Memory B cell (primary cell): ENCODE measurements at regions not wholly inside any gene's neighbourhood (a gene's known extent, or its start where the extent isn't known, plus 50 kb on each side); places are given as distances from the start of the nearest gene placed in this dataset.

Experiments used
- ATAC-seq: fragments of 150-1000 bp; cut with Tn5 transposase; 2 replicates; pipeline ENCODE4 v1.10.0; 2021; ENCODE audit warnings: low read depth, mild to moderate bottlenecking, moderate library complexity
- DNase-seq, 2 donors: peaks; one replicate each; pipeline ENCODE4 v3.0.0; 2022; ENCODE audit warnings: low spot score in 2 of 2
- H3K27ac Mint-ChIP-seq: one replicate; pipeline ENCODE4 v1.8.0; 2022; ENCODE audit warnings: mild to moderate bottlenecking, moderate library complexity, mixed read lengths
- H3K27me3 Mint-ChIP-seq: one replicate; pipeline ENCODE4 v1.8.0; 2022; ENCODE audit warnings: mixed read lengths
- H3K36me3 Mint-ChIP-seq: one replicate; pipeline ENCODE4 v1.8.0; 2022; ENCODE audit warnings: mild to moderate bottlenecking, mixed read lengths
- H3K4me1 Mint-ChIP-seq: one replicate; pipeline ENCODE4 v1.8.0; 2022; ENCODE audit warnings: mixed read lengths
- H3K4me3 Mint-ChIP-seq: one replicate; pipeline ENCODE4 v1.8.0; 2022; ENCODE audit warnings: mild to moderate bottlenecking, moderate library complexity, mixed read lengths
- H3K9me3 Mint-ChIP-seq: one replicate; pipeline ENCODE4 v1.8.0; 2022; ENCODE audit warnings: mixed read lengths

GRCh38 chr13:50410921-50411746 is 395.9 kb downstream of the KCNRG start:
- Mint-ChIP-seq H3K36me3 (peaks cover 8% of the 10 kb centered on the region), H3K4me1 (peaks cover 3% of the 10 kb centered on the region), H3K9me3 (peaks cover 5% of the 10 kb centered on the region), H3K4me3 (no peak overlapping the region), H3K27me3 (peaks cover 4% of the 10 kb centered on the region), H3K27ac (no peak overlapping the region)
- ATAC-seq (no peak), DNase-seq (no peak)

GRCh38 chr13:50412046-50412617 is 396.9 kb downstream of the KCNRG start:
- Mint-ChIP-seq H3K27me3 (peaks cover 4% of the 10 kb centered on the region), H3K36me3 (peaks cover 8% of the 10 kb centered on the region), H3K9me3 (peaks cover 6% of the 10 kb centered on the region), H3K27ac (no peak overlapping the region), H3K4me1 (peaks cover under 1% of the 10 kb centered on the region), H3K4me3 (no peak overlapping the region)
- ATAC-seq (no peak), DNase-seq (no peak)

- H3K4me3 Mint-ChIP-seq = no peak overlapping the region
- no peak for ATAC-seq
Measured at GRCh38 chr13:50414640-50415039, 399.4 kb downstream of the KCNRG start.

DNA sequence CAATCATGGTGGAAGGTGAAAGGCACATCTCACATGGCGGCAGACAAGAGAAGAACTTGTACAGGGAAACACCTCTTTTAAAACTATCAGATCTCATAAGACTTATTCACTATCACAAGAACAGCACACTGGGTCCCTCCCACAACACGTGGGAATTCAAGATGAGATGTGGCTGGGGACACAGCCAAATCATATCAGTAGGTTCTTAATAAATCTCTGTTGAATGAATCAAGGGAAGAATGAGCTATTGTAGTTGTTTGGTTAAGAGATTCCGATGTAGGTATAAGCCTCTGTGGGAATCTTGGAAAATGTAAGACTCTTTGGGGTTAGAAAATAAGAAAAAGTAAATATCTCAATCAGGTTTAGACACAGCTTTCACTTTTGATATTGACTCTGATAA is 400.2 kb downstream of the KCNRG start:
- DNase-seq = no peak
- H3K4me1 Mint-ChIP-seq = no peaks in the 10 kb centered on the region
- H3K36me3 Mint-ChIP-seq = peaks cover 8% of the 10 kb centered on the region
- H3K27ac Mint-ChIP-seq = no peak overlapping the region
- peaks cover 6% of the 10 kb centered on the region for H3K9me3 Mint-ChIP-seq
- H3K27me3 Mint-ChIP-seq = peaks cover 3% of the 10 kb centered on the region
- H3K4me3 Mint-ChIP-seq = no peak overlapping the region
- ATAC-seq = no peak

More at GRCh38 chr13:50414640-50415039, 399.4 kb downstream of the KCNRG start:
- no peak overlapping the region for H3K27ac Mint-ChIP-seq
- H3K27me3 Mint-ChIP-seq = peaks cover 3% of the 10 kb centered on the region
- DNase-seq = no peak
- peaks cover 8% of the 10 kb centered on the region for H3K36me3 Mint-ChIP-seq
- peaks cover 6% of the 10 kb centered on the region for H3K9me3 Mint-ChIP-seq
- no peaks in the 10 kb centered on the region for H3K4me1 Mint-ChIP-seq

GRCh38 chr13:50417597-50417996 is 402.4 kb downstream of the KCNRG start:
- peaks cover 6% of the 10 kb centered on the region for H3K4me1 Mint-ChIP-seq
- H3K27ac Mint-ChIP-seq = no peak overlapping the region
- no peak overlapping the region for H3K4me3 Mint-ChIP-seq
- ATAC-seq = no peak
- H3K27me3 Mint-ChIP-seq = peaks cover 3% of the 10 kb centered on the region
- no peak for DNase-seq
- H3K9me3 Mint-ChIP-seq = peaks cover 6% of the 10 kb centered on the region
- H3K36me3 Mint-ChIP-seq = peaks cover 8% of the 10 kb centered on the region

GRCh38 chr13:50419331-50419865 is 404.2 kb downstream of the KCNRG start:
- ATAC-seq = no peak
- DNase-seq = no peak

GRCh38 chr13:50419896-50420295 is 404.7 kb downstream of the KCNRG start:
- no peak for ATAC-seq
- no peak for DNase-seq
- Mint-ChIP-seq H3K9me3 (peaks cover 3% of the 10 kb centered on the region), H3K27ac (no peak overlapping the region), H3K4me3 (no peak overlapping the region), H3K36me3 (peaks cover 4% of the 10 kb centered on the region), H3K4me1 (peaks cover 6% of the 10 kb centered on the region), H3K27me3 (no peaks in the 10 kb centered on the region)

More at GRCh38 chr13:50419331-50419865, 404.2 kb downstream of the KCNRG start:
- peaks cover 6% of the 10 kb centered on the region for H3K9me3 Mint-ChIP-seq
- peaks cover 8% of the 10 kb centered on the region for H3K36me3 Mint-ChIP-seq
- H3K4me3 Mint-ChIP-seq = no peak overlapping the region
- H3K27ac Mint-ChIP-seq = no peak overlapping the region
- no peaks in the 10 kb centered on the region for H3K27me3 Mint-ChIP-seq
- H3K4me1 Mint-ChIP-seq = peaks cover 6% of the 10 kb centered on the region

- Mint-ChIP-seq H3K4me3 (no peak overlapping the region), H3K27ac (no peak overlapping the region), H3K27me3 (no peaks in the 10 kb centered on the region), H3K4me1 (peaks cover 13% of the 10 kb centered on the region), H3K36me3 (no peaks in the 10 kb centered on the region), H3K9me3 (peaks cover 1% of the 10 kb centered on the region)
- no peak for DNase-seq
- no peak for ATAC-seq
Measured at GRCh38 chr13:50420718-50421472, 405.7 kb downstream of the KCNRG start.

- Mint-ChIP-seq H3K9me3 (no peaks in the 10 kb centered on the region), H3K27ac (no peak overlapping the region), H3K36me3 (no peaks in the 10 kb centered on the region), H3K4me1 (peaks cover 15% of the 10 kb centered on the region), H3K4me3 (no peak overlapping the region), H3K27me3 (no peaks in the 10 kb centered on the region)
- no peak for DNase-seq
- no peak for ATAC-seq
Measured at GRCh38 chr13:50421473-50422130, 406.4 kb downstream of the KCNRG start.

DNA sequence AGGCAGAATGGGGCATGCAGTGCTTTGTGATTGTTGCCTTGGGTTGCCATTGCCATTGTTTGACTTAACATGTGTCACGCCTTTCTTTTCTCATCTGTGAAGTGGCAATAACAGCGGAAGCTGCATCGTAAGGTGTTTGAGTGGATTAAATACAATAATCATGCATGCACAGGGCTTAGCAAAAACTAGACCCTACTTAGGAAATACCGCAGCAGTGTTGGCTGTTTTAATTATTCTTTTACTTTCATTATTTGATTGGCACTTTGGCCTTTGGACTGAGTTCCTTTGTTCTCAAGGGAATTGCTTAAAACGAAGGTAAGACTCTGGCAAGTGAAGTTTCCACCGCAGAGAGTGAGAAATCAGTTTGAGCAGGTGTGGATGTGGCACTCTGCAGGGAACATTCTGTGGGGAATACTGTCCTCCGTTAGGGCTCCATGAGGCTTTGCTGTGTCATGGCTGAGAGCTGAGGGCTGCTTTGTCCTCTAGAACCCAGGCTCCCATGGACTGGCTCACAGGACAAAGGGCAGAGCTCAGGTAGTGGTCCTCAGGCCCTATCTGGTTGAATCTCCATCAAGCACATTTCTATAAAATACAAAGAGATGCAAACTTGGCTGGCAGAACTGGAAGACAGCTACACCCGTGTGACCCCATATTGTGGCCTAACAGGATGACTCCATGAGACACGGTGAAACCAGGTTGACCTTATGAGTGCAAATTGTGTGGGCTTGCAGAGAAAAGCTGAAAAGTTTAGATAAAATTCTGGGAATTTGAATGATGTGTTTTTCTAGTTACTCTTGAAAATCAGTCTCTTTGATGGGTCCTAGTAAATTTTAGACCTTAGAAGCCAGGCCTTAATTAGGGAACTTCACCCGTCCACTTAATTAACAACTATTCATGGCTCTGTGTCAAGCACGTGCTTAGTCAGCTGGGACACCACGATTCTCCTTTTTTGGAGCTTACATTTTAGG is 407.2 kb downstream of the KCNRG start:
- Mint-ChIP-seq H3K9me3 (no peaks in the 10 kb centered on the region), H3K4me1 (peaks cover 16% of the 10 kb centered on the region), H3K27me3 (no peaks in the 10 kb centered on the region), H3K27ac (peak overlapping the region; percentile 56), H3K36me3 (no peaks in the 10 kb centered on the region), H3K4me3 (no peak overlapping the region)
- DNase-seq (no peak), ATAC-seq (no peak)

DNA sequence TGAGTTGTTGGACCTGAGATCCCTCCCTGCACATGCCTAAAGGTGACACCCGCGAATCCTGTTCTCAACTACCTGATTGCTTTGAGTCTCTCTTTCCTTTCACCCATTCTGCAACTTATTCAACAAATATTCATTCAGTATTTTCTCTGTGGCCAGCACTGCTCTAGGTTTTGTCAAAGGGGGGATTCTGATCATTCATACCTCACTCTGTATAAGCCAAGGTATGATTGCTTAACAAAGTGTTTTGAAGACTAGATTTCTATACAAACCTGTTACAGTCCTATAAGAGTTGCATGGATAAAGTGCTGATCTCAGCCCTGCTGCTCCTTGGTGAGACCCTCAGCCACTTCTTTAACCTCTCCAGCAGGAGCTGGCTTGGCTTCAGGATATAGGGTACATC is 409.7 kb downstream of the KCNRG start:
- ATAC-seq (no peak), DNase-seq (no peak)
- Mint-ChIP-seq H3K36me3 (no peaks in the 10 kb centered on the region), H3K9me3 (no peaks in the 10 kb centered on the region), H3K27me3 (no peaks in the 10 kb centered on the region), H3K27ac (no peak overlapping the region), H3K4me1 (peaks cover 16% of the 10 kb centered on the region), H3K4me3 (no peak overlapping the region)

DNA sequence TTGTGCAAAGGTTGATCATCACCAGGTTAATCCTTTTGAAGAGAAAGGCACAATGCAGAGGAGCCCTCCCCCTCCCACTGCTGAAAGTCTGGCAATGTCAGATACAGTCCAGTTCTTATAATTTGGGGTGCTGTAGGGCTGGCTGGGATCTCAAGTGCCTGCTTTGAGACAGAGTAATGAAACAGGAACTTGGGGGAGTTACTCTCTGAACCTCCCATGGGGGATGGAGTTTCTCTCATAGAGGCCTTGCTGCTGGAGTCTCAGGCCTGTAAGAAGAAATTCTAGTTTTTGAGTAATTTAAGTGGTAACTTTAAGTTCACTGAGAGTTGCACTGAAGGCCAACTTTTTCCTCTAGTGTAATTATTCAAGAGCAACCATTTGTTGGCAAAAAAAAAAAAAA is 410.5 kb downstream of the KCNRG start:
- Mint-ChIP-seq H3K4me3 (no peak overlapping the region), H3K4me1 (peaks cover 16% of the 10 kb centered on the region), H3K36me3 (no peaks in the 10 kb centered on the region), H3K27me3 (no peaks in the 10 kb centered on the region), H3K27ac (no peak overlapping the region), H3K9me3 (no peaks in the 10 kb centered on the region)
- peak; percentile 97 for ATAC-seq
- peak in 1 of 2 donors; percentile 18 for DNase-seq

DNA sequence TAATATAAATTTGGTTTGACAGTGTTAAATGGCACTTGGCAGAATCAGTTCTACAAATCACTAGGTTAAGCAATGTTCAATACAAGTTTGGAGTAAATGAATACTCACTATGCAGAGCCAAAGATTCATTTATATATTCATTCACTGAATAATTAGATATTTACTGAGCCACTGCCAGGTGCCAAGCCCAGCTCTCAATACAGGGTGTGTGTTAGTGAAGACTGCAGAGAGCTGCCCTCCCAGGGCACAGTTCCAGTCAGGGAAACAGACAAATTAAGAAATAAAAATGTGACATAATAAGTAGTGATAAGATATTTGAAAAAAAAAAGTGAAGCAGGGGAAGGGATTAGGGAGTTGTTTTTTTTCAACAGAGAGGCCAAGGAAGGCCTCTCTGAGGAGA is 411.7 kb downstream of the KCNRG start:
- H3K4me1 Mint-ChIP-seq = peaks cover 16% of the 10 kb centered on the region
- no peaks in the 10 kb centered on the region for H3K27me3 Mint-ChIP-seq
- no peak overlapping the region for H3K4me3 Mint-ChIP-seq
- no peaks in the 10 kb centered on the region for H3K36me3 Mint-ChIP-seq
- H3K9me3 Mint-ChIP-seq = no peaks in the 10 kb centered on the region
- ATAC-seq = no peak
- DNase-seq = no peak
- H3K27ac Mint-ChIP-seq = no peak overlapping the region
